Left hindlimb (tissue), 1 donor: ENCODE measurements at regions not wholly inside any gene's neighbourhood (a gene's known extent, or its start where the extent isn't known, plus 50 kb on each side); places are given as distances from the start of the nearest gene placed in this dataset.
"Not testable (repeated sequence)": the region's sequence is repeated elsewhere in the genome, so short reads cannot be mapped to it uniquely, and the experiment has no call there.

Experiments used
- DNase-seq: peaks from one replicate; pipeline ENCODE4 v3.0.0-alpha.2; 2018

DNA sequence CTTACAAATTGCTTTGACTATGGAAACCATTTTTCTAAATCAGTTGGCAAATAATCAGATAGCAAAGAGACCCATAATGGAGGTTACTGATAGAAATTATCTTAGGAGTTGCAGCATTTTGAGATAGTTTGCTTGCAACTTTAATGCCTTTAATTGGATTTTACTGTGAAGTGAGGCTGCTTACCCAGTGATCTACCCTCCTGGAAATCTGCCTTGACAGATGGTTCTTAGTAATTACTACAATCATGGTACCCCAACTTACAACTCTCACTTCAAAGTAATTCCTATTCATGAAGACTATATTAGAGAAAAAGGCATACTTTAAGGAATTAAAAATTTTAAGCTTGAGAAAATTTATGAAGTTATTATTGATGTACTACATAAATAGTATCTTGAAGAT is 1288.6 kb upstream of the CDH2 start:
- DNase-seq: no peak

DNA sequence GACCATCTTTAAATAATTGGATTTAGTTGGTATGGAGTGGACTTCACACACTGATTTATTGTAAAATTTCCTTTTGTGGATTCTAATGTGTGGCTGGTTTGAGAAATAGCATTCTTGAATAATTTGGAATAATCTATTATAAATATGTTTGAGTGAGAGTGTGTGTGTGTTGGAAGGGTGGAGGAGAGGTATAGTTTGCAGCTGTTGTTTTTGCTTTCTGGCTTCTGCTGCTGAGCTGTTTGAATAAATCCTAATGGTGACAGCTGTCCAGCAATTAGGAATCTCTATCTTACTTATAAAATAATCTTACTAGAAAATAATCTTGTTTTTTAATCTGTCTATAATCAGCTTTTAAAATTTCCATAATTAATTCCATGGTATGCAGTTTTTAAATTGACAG is 1283.0 kb upstream of the CDH2 start:
- DNase-seq: no peak

DNA sequence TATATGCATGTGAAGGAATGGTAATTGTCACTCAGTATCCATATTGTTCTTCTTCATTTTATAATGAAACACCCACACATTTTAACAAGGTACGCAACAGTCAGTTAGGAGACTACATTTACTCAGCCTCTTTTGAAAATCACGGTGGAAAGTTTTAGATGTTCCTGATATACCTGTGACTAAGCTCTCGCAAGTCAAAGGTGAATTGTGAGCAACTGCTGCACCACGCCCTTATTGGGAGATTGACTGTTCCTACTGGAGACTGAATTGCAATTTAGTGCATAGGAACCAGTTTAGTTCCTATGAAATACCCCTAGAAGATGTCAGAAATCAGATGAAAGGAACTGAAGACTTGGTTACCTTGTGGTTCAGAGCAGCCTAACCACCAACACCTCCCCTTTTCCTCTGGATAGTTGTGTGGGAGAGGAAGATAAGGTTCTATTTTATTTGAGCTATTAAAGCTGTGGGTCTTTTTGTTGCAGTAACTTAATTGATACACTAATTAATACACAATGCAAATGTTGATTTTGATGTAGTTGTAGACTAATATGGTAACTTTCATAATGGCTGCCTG is 1280.5 kb upstream of the CDH2 start:
- DNase-seq: no peak

DNA sequence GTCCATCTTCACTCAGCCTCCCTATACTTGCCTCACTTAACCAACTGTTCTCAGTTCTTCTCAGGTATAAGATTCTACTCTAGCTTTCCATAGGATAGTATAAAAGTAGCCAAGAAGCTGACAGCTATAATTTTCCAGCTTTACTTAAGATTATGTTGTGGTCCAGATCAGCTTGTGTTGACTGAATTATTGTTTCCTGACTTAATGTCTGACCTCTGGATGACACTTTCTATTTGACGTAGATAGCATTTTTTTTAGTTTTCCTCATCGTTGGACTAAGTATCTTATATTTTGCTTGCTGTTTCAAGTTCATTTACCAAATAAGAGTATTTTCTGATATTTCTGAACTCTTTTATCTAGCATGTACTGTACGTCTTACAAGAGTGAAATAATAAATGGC is 1272.5 kb upstream of the CDH2 start:
- DNase-seq: no peak

DNA sequence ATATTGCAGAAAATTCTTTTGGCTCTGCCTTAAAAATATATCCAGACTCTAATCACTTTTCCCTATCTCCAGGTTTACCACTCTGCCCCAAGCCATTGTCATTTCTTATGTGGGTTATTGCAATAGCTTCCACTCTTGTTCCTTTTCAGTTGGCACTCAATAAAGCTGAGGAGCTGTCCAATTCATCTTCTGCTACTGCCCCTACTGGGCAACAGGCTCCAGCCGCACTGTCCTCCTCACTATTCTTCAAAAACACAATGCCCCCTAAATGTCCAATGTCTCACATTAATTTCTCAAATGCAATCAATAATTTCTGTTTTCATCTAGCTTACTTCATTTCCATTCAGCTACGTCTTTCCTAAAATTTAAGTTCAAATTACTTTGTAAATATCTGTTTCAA is 1262.5 kb upstream of the CDH2 start:
- no peak for DNase-seq

DNA sequence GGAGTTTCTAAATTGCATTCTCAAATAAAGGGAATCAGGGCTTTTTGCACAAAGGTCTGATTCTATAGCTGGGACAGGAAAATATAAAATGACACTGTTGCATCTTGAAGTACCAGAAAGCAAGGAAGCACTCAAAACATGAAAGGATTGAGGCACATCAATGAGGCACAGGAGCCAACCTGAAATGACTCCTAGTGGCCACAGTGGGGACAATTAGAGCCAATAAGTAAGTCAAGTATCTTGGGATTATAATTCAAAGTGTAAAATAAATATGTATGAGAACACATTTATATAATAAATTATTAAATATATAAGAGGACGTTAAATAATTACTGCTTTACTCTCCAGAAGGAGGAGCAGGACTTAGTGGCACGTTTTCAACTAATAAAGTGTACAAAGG is 1259.5 kb upstream of the CDH2 start:
- DNase-seq: no peak

DNA sequence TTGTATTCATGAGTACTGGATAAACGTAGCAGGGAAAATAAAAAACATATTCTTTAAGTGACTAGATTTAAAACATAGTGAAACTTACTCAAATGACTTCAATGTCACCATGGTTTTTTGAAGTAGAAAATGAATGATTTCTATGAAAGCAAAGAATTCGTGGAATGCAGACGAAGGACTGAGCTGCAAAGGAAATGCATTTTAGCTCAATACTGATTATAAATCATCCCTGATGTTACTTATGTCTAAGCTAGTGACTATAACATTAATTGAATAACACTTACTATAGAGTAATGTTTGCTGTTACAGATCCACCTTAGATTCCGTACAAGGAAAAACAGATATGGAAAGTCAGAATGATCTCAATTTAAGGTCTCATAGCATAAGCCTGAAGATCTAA is 1257.7 kb upstream of the CDH2 start:
- no peak for DNase-seq

DNA sequence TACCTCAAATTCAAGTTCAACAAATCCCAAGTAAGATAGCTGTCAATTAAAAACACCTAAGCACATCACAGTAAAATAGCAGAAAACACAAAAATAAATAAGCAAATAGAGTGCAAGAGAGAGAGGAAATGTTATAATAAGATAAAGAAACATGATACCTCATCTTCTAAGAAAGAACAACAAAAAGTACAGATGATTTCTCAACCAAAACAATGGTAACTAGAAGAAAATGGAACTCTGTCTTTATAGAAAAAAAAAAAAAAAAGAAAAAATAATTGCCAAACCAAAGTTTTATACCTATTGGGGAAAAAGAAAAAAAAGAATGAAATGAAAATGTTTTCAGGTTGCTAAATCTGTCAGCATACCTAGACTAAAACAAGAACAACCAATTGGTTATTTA is 1253.5 kb upstream of the CDH2 start:
- no peak for DNase-seq

DNA sequence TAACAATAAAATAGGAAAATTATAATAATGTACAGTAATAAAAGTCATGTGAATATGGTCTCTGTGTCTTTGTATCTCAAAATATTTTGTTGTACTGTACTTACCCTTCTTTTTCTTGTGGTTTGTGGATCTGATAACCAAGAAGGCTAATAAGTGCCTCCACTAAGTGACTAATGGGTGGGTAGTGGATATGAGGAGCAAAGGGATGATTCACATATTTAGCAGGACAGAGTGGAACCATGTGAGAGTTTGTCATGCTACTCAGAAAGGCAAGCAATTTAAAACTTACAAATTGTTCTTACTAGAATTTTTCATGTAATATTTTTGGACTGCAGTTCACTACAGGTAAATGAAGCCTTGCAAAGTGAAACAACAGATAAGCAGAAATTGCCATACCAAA is 1241.2 kb upstream of the CDH2 start:
- DNase-seq: no peak

DNA sequence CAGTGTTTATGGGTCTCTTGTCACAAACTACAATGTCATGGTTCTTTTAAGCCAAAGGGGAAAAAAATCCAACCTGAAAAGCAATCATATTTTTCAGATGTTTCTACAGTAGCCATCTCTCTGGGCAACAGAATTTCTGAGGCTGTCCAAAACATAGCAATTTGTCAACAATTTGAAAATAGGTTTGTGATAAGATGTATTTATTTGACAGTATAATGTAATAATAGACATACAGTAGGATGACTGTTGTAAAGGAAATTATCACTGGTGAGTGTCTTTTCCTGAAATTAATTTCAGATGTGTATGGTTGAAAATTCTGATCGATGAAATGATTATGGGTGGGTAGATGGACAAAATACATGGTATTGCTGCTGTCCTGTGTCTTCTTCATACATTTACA is 1230.1 kb upstream of the CDH2 start:
- no peak for DNase-seq

DNA sequence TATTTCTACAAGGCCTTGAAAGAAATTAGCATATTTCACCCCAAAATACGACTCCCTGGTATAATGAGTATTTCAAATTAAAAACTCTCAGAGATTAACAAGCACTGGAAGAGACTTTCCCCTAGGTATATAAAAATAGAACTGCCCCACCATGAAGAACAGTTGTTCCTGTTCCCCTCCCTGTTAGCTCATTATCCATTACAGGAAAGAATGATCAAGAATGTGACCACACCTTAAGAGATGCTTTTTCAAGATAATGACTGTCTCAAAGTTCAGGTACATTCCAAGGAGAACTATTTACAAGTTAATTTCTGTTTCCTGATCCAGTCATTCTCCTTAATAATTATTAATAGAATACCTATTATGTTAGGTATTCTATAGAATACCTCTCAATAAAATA is 1220.6 kb upstream of the CDH2 start:
- no peak for DNase-seq

DNA sequence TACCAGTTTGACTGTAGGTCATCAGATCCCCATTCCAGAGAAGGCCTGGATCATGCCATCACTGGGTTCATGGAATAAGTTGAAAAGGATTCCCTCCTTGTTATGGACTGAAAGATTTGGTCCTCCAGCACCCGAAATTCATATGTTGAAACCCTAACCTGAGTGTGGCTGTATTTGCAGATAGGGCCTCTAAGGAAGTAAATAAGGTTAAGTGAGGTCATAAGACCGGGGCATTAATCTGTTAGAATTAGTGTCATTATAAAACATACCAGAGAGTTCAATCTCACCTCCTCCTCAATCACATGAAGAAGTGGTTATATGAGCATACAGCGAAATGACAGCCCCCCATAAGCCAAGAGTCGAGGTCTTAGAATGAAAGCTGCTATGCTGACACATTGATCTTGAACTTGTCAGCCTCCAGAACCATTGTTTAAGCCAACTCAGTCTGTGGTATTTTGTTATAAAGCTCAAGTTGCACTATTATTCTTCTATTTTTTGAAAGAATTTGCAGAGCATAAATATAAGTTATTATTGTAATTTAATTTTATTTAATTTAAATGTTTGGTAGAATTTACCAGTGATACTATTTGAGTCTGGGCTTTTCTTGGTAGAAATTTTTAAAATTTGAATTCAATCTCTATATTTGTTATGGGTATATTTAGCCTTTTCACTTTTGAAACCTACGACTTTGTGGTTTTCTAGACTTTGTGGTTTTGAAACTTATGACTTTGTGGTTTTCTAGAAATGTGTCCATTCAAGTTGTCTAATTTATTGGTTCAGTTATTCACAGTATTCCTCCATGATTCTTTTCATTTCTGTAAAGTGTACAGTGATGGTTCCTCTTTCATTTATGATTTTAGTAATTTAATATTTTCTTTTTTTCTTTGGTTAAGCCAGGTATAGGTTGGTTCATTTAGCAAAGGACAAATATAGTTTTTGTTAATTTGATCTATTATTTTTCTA is 1206.7 kb upstream of the CDH2 start:
- no peak for DNase-seq

DNA sequence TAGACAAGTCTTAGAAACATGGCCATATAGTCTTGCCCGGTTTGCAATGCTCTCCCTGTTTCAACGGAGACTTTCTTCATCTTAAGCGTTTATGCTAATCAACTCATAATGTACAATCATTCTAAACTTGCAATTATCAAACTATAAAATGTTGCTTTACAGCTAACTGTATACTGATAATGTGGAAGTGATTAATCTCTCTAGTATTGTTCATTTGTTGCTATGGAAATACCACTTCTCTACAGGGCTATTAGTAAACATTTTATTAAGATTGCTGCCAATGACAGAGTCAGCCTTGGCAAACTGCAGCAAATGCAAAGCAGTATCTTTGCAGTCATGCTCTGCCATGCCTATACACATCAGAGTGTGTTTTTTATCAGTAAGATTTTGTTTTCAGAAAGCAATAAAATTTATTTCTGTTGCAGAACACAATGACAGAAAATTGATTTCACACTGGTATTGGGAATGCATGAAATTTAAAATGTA is 1201.8 kb upstream of the CDH2 start:
- DNase-seq: no peak

DNA sequence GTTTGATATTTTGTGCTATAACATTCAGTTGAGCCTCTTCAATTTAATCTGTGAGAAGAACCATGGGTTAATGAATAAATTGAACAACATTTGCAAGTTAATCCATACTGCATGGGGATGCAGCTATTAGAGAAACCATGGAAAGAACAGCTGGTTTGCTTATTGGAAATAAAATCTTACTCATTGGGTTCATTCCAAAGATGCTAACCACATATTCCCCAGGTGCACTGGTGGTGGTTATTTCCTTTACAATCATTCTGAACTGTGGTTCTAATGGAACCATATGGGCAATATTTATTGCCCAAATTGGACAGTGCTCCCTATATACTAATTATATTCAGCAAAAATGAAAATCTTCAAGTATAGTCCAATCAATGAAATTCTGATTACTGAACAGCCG is 1200.4 kb upstream of the CDH2 start:
- no peak for DNase-seq

DNA sequence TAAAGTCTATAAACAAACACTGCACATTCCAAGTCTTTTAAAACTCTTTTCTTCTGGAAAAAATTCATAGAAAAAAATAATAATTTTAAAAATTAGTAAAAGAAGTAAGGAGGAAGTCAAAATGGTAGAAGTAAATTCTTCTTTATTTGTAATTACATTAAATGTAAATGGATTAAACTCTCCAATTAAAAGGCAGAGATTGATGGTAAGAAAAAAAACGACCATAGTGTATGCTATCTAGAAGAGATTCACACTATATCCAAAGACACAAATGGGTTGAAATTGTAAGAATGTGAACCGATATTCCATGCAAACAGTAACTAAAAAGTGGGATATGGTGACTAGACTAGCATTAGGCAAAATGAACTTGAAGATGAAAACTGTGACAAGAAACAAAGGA is 1196.1 kb upstream of the CDH2 start:
- DNase-seq: no peak

DNA sequence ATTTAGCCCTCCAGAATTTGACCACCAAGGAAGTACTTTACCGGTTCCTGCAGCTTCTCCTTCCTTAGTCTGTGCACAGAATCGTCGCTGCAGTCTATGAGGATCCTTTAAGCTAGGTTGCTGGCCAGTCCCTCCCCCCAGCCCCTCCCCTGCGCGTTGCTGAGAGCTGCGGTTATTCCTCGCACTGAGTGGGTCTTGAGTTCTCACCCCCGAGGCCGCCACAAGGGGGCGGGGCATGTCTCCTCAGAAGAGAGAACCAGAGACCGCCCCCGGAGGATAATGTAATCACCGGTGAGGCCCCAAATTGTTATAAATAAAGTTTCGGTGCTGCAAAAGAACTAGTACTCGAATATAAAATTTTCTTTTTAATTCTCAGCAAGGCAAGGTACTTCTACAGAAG is 1184.9 kb upstream of the CDH2 start:
- no peak for DNase-seq

DNA sequence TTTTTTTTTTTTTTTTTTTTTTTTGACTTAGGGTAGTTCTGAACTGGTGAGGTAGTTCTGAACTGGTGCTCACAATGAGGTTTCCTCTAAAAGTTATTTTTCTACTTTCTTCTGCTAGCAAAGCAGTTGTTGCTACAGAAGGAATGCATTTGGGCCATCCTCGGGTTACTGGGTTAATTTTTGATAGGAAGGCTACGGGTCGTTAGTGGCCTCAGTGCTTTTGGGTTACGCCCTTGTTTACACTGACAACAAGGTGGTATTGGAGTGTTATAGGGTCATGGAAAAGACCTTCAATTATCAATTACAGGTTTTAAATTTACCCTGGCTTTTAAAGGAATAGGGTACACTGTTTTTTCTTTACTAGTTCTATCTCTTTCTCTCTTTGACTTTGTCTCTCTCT is 1183.7 kb upstream of the CDH2 start:
- DNase-seq: not testable (repeated sequence)

DNA sequence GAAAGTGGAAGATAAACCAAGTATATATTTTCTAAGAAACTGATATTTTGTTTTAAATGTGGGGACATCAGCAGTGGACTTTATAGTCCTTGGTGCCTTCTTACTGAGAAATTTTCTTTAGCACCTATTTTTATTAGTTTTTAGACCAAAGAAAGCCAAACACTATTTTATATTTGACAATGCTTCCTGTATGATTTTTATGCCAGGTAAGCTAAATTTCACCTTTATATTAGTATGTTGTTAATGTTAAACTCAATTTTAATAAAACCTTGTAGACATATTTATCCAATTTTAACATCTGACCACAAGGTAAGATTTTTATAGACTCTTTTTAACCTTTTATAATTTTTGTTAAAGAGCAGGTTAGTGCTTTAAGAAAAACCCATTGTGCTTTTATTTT is 1182.3 kb upstream of the CDH2 start:
- DNase-seq: not testable (repeated sequence)

DNA sequence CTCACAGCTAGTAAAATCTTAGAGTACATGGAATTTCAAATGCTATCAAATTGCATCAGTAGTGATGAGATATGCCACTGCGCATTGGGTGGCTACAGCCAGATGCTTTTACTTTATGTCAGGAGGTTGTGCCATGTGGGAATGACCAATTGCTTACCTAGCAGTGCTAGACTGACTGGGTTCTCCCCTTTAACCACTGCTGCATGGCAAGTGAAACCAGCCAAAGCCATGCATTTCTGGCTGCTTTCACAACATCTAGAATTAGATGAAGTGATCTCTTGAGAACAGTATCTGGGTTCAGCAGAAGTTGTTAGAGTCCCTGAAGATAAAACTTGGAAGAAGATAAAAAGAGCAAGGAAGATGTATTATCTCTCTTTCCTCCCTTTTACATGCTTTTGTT is 1174.2 kb upstream of the CDH2 start:
- no peak for DNase-seq

DNA sequence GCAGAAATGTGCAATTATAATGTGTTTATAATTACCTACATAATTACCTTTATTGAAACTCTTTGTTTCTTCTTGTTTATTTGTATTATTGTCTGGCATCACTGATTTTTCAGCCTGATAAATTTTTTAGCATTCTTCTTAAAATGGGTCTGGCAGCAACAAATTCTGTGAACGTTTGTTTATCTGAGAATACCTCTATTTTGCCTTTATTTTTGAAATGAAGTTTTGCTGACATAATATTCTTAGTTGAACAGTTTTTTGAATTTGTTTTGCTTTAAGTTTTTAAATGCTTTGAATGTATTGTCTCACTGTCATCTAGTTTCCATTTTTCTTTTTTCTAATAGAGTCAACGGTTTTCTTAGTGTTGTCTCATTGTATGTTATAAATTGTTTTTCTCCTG is 1152.0 kb upstream of the CDH2 start:
- DNase-seq: no peak

DNA sequence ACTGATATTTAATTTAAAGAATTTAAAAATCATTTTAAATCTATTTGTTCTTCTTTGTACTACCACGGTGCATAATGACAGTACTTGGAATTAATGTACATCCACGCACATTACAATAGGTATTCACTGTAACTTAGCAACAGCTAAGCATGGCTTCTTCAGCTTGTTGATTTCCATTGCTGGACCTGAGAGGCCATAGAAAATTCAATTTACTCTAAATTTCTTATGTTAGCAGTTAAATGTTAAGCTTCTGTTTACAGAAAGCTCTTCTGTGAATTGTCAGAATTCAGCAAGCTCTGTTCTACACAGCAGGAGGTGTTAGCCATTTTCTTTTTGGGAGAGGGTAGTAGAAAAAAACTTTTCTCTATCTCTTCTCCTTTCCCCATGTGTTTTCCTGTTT is 1149.3 kb upstream of the CDH2 start:
- DNase-seq: no peak

DNA sequence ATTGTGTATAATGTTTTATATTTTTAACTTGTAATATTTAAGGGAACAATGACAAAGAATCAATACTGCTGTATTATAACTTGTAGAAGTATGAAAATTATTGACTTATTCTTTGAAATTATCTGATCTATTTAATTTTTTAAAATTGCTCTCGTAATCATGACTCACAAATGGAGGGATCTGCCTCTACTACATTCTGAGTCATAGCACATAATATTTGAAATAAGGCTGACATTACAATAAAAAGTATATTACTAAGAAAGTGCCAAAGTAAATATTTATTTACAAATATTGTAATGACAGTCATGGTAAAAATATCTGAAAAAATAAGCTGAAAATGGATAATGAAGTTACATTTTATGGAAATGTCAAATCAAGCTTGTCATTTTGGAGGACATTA is 1144.6 kb upstream of the CDH2 start:
- no peak for DNase-seq

DNA sequence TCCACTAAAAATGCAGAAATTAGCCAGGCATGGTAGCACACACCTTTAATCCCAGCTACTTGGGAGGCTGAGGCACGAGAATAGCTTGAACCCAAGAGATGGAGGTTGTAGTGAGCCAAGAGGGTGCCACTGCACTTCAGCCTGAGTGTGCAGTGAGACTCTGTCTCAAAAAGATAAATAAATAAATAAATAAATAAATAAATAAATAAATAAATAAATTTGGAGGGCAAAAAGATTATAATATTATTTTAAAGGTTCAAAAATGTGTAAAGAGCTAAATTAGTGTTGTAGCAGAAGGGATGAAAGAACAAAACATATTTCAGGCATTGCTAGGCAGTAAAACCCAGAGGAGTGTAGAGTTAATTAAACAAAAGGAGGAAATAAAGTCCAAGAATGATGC is 1136.4 kb upstream of the CDH2 start:
- no peak for DNase-seq

DNA sequence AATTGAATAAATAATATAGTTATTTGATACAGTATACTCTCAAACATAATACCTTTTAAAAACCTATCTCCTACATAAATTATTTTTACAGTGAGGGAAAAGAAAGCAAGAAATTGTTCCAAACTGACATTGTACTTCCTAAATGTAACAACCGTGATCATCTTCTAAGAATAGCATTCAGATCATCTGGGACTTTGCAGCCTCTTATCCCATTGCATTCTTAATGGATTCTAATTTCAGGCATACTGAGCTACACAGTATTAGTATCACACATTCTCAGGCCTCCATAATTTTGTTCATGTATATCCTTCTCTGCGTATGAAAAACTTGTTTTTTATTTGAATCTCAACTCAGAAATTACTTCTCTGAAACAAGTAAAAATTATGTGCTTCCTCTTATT is 1134.7 kb upstream of the CDH2 start:
- DNase-seq: no peak

DNA sequence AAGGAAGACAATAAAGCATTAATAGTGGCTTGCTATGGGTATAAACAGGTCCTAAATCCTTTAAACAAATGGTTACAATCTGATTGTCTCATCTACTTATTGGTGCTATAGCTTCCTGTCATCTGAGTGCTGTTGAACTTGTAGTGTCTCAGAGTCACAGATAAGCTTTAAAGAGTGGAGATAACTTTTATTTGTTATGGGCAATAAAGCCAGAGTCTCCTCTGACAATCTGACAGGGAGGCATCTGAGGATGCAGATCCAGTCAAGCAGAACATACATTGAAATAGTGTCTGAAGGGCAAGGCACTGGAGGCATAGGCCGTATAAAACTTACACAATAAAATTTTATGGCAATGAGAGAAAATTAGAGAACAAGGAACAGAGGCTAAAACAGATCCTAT is 1132.4 kb upstream of the CDH2 start:
- no peak for DNase-seq
